ENCODE measurements at regions not wholly inside any gene's neighbourhood (a gene's known extent, or its start where the extent isn't known, plus 50 kb on each side); places are given as distances from the start of the nearest gene placed in this dataset.

GRCh38 chr5:104283136-104283535, 720.5 kb upstream of the NUDT12 start:
- peak in 1 of 11 donors; percentile 20 for DNase-seq (ENCODE audit: extremely low read depth in 1 of 11, low read depth in 9 of 11, low spot score in 4 of 11)

GRCh38 chr5:104273725-104274124, 711.1 kb upstream of the NUDT12 start:
- no peak for DNase-seq (ENCODE audit: extremely low read depth in 1 of 11, low read depth in 9 of 11, low spot score in 4 of 11)

- no peak for DNase-seq (ENCODE audit: extremely low read depth in 1 of 11, low read depth in 9 of 11, low spot score in 4 of 11)
Observed at GRCh38 chr5:104267320-104268015, 704.9 kb upstream of the NUDT12 start.

- no peak for DNase-seq (ENCODE audit: extremely low read depth in 1 of 11, low read depth in 9 of 11, low spot score in 4 of 11)
Observed at GRCh38 chr5:104266161-104266560, 703.6 kb upstream of the NUDT12 start.

- DNase-seq (ENCODE audit: extremely low read depth in 1 of 11, low read depth in 9 of 11, low spot score in 4 of 11): peak in 5 of 11 donors; percentile 10 to 22 (median 18)
Observed at GRCh38 chr5:104265531-104266140, 703.0 kb upstream of the NUDT12 start.

GRCh38 chr5:104247260-104247659, 684.7 kb upstream of the NUDT12 start:
- no peak for DNase-seq (ENCODE audit: extremely low read depth in 1 of 11, low read depth in 9 of 11, low spot score in 4 of 11)

- no peak for DNase-seq (ENCODE audit: extremely low read depth in 1 of 11, low read depth in 9 of 11, low spot score in 4 of 11)
Observed at GRCh38 chr5:104241046-104241445, 678.5 kb upstream of the NUDT12 start.

GRCh38 chr5:104237586-104237985, 675.0 kb upstream of the NUDT12 start:
- DNase-seq (ENCODE audit: extremely low read depth in 1 of 11, low read depth in 9 of 11, low spot score in 4 of 11): no peak

GRCh38 chr5:104223885-104224773, 661.5 kb upstream of the NUDT12 start:
- DNase-seq (ENCODE audit: extremely low read depth in 1 of 11, low read depth in 9 of 11, low spot score in 4 of 11): no peak

GRCh38 chr5:104218200-104218599, 655.6 kb upstream of the NUDT12 start:
- no peak for DNase-seq (ENCODE audit: extremely low read depth in 1 of 11, low read depth in 9 of 11, low spot score in 4 of 11)

- no peak for DNase-seq (ENCODE audit: extremely low read depth in 1 of 11, low read depth in 9 of 11, low spot score in 4 of 11)
Observed at GRCh38 chr5:104213216-104213615, 650.6 kb upstream of the NUDT12 start.

GRCh38 chr5:104199771-104200170, 637.2 kb upstream of the NUDT12 start:
- no peak for DNase-seq (ENCODE audit: extremely low read depth in 1 of 11, low read depth in 9 of 11, low spot score in 4 of 11)

GRCh38 chr5:104198156-104198555, 635.6 kb upstream of the NUDT12 start:
- DNase-seq (ENCODE audit: extremely low read depth in 1 of 11, low read depth in 9 of 11, low spot score in 4 of 11): no peak

GRCh38 chr5:104189909-104190308, 627.3 kb upstream of the NUDT12 start:
- no peak for DNase-seq (ENCODE audit: extremely low read depth in 1 of 11, low read depth in 9 of 11, low spot score in 4 of 11)

- no peak for DNase-seq (ENCODE audit: extremely low read depth in 1 of 11, low read depth in 9 of 11, low spot score in 4 of 11)
Observed at GRCh38 chr5:104189031-104189430, 626.4 kb upstream of the NUDT12 start.

- DNase-seq (ENCODE audit: extremely low read depth in 1 of 11, low read depth in 9 of 11, low spot score in 4 of 11): no peak
Observed at GRCh38 chr5:104187656-104188055, 625.1 kb upstream of the NUDT12 start.

GRCh38 chr5:104186510-104186909, 623.9 kb upstream of the NUDT12 start:
- DNase-seq (ENCODE audit: extremely low read depth in 1 of 11, low read depth in 9 of 11, low spot score in 4 of 11): no peak

GRCh38 chr5:104186100-104186499, 623.5 kb upstream of the NUDT12 start:
- DNase-seq (ENCODE audit: extremely low read depth in 1 of 11, low read depth in 9 of 11, low spot score in 4 of 11): no peak

- no peak for DNase-seq (ENCODE audit: extremely low read depth in 1 of 11, low read depth in 9 of 11, low spot score in 4 of 11)
Observed at GRCh38 chr5:104184264-104184663, 621.7 kb upstream of the NUDT12 start.

GRCh38 chr5:104178829-104179456, 616.4 kb upstream of the NUDT12 start:
- DNase-seq (ENCODE audit: extremely low read depth in 1 of 11, low read depth in 9 of 11, low spot score in 4 of 11): no peak
